GOT3 (cell line): ENCODE measurements at regions not wholly inside any gene's neighbourhood (a gene's known extent, or its start where the extent isn't known, plus 50 kb on each side); places are given as distances from the start of the nearest gene placed in this dataset.

Source experiments
- DNase-seq: peaks from one replicate; lab custom pipeline; 2025; ENCODE audit warnings: mixed read lengths; lab: John Stamatoyannopoulos, UW

DNA sequence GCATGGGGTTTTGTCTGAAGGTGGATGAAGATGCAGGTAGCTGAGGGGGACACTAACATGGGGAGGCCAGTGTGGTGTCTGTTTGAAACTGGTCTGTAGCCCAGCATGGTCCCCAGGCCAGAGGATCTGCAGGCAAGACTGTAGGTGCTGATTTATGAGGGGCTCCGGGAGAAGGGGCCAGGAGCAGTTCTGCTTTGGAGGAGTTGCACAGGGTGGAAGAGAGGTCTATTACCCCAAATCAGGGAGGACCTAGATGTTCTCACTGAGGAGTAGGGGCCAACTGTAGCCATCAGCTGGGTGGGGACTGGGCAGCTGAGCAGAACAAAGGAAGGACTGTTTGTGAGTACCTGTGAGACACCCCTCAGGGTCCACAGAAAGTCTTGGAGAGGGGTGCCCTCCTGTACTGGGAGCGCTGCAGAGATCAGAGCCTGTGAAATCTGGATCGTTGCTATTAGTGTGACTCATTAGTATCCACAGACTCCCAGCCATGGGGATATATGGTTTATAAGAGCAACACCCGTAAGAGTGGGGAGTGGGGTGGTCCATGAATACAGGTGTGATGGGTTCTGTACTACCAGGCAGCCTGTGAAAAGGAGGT is 64.3 kb upstream of the IRF2BP2 start:
- no peak for DNase-seq

DNA sequence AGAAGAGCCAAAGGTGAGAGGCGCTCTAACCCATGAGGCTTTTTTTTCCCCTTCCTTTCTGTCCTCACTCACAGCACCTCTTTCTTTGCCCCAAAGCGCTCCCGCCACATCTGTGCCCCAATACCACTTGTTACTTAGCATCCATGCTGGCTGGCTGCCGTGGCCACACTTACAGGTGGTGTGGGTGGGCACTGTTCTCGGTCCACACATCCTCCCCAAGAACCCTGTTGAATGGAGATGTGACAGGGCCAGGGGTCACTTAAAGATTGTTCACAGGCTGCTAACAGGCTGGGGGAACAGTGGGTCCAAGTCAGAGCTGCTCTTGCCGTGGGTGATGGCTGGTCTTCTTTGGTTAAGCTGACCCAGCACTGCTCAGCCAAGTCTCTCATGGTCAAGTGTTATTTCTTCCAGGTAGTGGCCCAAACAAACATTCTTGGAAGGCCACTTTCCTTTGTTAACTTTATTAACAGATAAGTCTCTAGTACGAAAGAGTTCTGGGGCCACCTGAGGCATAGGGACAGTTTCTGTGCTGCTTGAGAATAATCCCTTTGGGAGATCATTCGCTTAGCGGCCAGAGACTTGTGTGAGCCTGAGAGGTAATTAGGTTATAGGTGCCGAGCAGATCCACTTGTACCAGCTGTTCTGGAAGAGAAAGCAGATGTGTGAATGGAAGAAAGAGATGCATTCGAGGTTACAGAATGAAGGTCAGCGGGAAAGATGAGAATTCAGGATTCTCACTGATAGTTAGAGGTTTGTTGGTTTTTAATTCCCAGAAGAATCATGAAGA is 62.6 kb upstream of the IRF2BP2 start:
- DNase-seq = no peak

DNA sequence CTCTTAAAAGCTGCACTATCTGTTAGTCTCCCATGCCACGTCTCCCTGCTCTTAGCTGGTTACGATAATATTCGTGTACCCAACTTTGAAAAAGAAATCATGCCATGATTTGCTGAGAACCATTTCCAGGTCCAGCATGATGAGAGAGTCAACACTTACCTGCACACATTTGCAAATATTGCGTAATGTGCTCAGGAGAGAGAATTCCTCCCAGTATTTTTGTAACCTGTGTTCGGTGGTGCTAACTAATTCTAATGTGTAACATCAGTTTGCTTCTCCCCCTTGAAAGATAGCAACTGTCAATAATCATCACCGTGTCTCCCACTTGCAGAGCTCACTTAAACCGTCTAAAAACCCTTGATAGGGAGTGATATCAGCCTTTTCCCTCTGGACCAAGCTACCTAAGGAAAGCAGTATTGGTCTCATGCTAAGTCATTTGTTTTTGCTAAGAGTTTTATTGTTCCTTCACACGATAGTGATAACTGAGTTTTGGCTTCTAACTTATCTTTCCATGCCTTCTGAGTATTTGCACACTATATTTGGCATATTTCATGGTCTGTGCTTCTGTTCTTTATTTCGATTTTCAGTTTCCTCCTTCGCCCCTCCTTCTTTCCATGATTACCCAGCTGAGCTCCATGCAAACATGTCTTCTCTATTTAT is 61.1 kb upstream of the IRF2BP2 start:
- no peak for DNase-seq

DNA sequence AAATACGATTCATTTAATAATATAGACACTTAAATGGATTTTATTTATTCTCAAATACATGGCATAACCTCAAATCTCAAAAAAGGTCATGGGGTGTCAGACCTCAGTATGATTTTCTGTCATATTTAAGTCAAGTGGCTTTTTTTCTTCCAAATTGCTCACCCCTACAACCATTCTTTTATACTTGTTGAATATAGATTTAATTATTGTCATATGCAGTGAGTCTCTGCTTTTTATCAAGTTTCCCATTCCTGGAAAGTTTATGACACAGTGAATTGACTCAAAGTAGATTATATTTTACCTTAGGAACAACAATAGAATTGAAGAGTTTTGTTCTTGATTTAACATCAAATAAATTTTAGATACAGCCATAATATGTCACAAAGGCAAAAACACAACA is 59.5 kb upstream of the IRF2BP2 start:
- no peak for DNase-seq

DNA sequence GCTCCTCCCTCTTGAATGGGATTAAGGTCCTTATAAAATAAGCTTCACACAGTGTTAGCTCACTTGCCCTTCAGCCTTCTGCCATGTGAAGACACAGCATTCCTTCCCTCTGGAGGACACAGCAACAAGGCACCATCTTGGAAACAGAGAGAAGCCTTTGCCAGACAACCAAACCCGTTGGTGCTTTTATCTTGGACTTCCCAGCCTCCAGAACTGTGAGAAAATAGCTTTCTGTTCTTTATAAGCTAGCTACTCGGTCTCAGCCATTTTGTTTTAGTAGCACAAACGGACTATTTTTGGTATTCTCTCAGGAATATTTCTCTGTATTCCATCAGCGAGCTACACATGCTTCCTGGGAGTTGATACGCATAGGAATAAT is 58.6 kb upstream of the IRF2BP2 start:
- no peak for DNase-seq

DNA sequence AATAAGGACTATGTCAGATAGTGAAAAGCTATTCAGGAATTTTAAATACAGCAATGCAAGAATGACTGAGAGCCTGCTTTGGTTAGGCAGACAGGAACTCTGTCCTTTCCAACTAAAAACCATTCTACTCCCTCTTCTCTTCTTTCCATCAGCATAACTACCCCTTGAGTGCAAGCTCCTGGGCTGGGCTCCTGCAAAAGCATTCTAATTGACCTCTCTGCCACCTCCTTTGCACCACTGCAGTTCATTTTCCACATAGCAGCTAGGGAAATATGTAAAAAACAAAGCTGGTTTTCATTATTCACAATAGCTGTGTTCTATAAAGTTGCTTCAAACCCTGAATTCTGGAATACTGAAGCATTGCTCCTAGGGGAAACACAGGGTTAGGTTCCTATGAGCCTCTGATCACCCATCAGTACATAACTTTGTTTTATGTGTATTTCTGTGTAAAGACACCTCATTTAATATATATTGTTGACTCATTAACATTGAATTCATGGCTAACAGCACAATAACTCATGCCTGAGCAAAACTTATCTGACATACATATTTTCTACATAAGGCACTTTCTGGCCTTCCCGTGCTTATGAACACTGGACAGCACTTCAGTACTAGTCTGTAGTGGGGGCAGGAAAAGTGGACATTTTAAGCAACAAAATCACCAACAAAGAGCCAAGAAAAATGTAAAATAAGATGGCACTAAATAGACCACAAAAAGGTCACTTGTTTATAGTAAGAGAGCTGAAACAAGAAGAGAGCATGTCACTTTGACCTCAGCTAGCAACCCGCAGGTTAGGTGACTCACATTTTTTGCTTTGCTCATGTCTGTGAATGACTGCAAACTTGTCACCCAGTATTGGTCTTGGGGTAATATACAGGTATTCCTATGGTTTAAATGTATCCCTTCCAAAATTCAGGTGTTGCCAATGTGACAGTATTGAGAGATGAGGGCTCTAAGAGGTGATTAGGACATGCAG is 57.9 kb upstream of the IRF2BP2 start:
- DNase-seq = no peak

DNA sequence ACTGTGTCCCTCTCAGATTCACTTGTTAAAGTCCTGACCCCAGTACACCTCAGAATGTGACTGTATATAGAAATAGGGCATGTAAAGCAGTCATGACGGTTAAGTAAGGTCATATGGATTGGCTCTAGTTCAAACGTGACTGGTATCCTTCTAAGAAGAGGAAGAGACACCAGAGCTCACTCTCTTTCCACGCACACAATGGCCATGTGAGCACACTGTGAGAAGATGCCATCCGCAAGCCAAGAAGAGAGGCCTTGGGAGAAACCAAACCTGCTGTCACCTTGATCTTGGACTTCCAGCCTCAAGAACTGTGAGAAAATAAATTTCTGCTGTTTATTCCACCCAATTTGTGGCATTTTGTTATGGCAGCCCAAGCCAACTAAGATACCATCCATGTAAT is 56.8 kb upstream of the IRF2BP2 start:
- no peak for DNase-seq

DNA sequence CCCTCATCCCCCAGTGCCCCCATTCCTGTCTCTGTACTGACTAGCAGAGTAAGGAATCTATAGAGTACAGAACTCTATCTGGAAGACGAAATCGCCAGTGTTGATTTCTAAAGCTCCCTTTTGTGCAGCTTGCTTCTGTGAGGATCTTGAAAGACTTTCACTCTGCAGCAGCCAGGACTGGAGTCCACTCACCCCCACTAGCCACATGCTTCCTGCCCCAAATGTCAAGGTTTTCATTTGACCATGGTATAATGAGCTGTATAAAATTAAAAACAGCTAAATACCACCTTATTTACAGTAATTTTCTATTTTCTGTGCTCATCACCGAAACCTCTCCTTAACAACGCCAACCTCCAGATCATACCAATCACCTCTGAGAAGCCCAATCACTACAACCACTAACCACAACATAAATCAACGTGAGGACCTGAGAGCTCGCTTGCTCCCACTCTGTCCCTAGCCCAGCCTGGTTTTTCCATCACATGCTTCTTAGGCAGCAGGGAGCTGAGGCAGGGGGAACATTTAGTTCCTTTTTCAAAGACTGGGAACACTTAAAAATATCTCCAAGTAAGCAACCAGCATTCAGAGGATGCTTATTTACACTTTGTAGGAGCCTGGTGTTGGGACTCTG is 56.1 kb upstream of the IRF2BP2 start:
- DNase-seq = no peak

DNA sequence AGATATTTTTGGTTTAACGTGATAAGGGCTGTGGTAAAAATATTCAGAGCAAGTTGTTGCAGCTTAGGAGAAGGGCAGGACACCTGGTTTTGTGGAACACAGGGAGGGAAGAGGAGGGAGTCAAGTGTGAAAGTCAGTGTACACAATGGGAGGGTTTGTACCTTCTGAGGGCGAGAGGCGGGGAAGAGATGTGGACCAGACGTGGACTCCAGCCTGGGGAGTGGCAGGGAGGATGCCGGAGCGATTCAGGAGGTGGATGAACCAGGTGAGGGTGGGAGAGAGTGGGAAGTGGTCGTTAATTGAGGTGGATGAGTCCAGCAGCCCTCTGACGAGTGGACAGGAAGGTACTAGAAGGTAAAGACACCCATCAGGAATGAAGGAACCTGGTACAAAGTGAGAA is 52.2 kb upstream of the IRF2BP2 start:
- DNase-seq = no peak

DNA sequence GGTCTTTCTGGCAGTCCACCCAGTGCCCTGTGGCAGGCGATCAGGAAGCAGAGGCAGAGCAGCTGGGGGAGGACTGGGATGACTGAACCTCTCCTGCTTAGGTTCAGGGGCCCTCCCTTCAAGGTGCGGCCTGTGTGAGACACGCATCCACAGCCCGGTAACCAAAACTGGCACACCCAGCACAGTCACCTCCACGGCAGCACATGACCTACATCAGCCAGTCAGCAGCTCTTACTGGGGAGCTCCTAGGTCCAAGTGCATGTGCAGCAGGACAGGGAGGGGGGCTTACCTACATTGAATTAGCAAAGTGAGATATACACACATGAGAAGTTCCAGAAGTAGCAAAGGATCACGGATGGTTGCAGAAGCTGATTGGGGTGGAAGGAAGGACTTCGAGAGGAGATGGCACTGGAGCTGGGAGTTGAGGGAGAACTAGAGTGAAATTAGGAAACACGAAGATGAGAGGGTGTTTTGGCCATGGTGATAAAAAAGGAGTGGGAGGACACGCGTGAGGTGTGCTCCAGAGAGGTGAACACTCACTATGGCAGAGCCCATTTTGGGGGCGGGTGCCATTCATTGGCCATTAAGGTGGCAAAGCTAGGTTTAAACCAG is 51.4 kb upstream of the IRF2BP2 start:
- no peak for DNase-seq

DNA sequence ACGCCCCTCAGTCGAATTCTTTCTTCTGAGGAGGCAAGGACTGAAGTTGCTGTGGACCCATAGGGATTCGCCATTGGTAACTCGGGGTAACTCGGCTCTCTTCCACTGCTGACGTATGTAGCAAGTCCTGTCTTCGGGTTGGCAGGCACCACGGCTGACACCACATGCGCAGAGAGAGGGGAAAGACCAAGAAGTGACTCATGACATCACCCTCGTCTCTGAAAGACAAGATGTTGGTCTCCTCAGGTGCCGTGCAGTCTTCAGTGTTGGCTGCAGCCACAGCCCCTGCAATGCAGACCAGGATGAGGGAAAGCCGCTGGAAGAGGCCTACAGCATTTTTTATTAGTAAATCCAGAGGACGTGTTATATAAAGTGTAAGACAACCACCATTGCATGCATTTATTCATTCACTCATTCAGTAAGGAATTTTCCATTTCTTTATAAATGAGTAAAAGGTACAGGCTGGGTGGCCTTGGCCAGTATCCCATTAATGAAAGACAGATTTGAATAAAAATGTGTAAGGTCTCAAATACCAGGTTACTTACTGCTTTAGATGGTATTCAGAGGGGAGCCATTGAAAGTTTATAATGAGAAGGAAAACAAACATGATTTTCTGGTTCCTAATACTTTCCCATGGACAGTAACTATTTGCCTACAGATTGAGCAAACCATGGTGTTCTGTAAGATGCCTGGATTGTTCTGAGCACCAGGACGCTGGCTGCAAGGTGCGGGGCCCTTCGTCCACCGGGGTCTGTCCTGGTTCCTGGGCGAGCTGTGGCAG is 50.7 kb upstream of the IRF2BP2 start:
- no peak for DNase-seq
